Dedifferentiated amniotic fluid mesenchymal stem cell (primary cell): ENCODE measurements at regions not wholly inside any gene's neighbourhood (a gene's known extent, or its start where the extent isn't known, plus 50 kb on each side); places are given as distances from the start of the nearest gene placed in this dataset.
"Not testable (repeated sequence)": the region's sequence is repeated elsewhere in the genome, so short reads cannot be mapped to it uniquely, and the experiment has no call there.

ENCODE experiments used
- DNase-seq: peaks from one replicate; pipeline ENCODE4 v3.0.0-alpha.2; 2016; ENCODE audit errors: extremely low spot score

DNA sequence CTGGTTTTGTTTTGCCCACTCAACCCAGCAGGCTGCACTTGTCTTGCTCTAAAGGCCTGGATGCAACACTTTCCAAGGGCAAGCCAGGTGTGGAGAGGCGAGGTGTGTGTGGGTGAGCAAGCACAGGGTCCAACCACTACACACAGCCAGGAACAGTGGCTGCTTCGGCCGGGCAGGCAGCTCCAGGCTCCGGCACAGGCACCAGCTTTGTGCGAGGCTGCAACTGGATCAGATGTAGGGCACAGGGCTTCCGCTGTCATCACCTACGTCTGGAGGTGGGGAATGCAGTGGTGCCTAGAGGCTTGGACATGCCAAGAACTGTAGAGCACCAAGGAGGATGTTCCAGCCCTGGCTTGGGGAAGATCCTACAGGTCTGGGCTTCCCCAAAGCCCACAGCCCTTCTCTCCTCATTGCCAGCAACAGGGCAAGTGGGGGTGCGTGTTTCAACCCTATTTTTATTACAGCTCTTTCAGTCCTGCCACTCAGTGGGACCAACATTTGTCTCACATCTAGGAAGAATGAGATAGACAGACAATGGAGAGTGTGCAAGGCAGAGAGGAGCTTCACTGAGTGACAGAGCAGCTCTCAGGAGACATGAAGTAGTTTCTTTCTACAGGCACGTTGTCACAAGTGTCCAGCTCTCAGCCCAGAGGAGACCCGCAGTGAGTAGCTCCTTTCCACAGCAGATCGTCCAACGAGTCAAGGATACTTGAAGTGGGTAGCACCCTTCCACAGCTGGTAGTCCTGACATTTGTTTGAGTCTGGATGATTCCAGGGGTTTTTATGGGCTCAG, 622.2 kb downstream of the CDH9 start:
- DNase-seq = no peak

- no peak for DNase-seq
Measured at GRCh38 chr5:26390608-26391007, 647.8 kb downstream of the CDH9 start.

DNA sequence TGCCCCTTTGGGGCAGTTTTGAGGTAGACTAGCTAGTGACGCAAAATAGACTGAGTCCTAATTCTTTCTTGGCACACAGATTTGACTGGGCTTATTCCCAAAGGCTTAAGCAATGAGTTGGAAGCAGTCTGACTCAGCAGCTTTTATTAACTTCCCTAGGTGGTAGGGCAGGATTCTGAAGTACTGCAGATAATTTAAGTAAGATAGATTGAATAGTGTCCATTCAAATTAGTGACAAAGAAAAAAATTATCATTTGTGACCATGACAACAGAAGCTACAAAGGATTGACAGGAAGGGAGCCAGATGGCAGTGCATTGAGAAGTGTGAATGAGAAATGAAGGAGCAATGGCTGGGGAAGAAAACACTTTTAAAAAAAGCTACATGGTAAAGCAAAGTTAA, 649.4 kb downstream of the CDH9 start:
- no peak for DNase-seq

DNA sequence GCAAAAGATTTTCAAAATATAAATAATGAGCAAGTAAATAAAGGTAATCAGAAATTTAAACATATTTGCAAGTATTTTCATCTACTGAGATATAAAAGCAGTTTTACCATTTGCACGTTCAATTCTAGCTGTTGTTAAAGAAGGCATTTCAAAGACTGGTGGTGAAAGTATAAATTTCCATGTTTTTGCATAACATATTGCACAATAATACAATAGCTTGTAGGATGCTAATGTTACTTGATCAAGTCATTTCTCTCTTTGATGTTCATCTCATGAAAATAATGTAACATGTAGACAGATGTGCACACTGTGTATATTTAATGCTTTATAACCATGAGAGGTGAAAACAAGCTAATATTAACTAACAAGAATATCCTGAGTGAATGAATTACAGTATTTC, 651.9 kb downstream of the CDH9 start:
- no peak for DNase-seq

- DNase-seq = not testable (repeated sequence)
Measured at GRCh38 chr5:26364624-26365023, 673.8 kb downstream of the CDH9 start.

DNA sequence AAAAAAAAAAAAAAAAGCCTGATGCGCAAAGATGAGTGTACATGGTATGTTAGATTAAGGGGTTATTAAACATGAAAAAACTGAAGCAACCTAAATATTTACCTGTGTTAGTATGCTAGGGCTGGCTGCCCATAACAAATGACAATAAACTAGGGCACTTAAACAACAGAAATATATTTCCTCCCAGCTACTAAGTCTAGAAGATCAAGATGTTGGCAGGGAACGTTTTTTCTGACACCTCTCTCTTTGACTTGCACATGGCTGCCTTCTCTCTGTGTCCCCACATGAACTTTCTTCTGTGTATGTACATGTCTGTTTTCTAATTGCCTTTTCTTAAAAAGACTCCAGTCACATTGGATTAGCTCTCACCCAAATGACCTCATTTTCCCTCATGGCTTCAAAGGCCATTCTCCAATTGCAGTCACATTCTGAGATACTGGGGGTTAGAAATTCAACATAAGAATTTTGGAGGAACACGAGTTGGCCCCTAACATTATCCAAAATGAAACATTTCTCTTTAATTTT, 694.5 kb downstream of the CDH9 start:
- no peak for DNase-seq

DNA sequence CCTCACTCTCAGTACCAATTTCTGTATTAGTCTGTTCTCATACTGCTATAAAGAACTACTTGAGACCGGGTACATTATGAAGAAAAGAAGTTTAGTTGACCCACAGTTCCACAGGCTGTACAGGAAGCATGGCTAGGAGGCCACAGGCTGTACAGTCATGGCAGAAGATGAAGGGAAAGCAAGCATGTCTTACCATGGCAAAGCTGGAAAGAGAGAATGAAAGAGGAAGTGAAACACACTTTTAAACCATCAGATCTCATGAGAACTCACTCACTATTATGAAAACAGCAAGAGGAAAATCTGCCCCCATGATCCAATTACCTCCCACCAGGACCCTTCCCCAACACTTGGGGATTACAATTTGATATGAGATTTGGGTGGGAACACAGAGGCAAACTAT, 698.8 kb downstream of the CDH9 start:
- DNase-seq = no peak

- DNase-seq = no peak
Measured at GRCh38 chr5:26329562-26330189, 708.7 kb downstream of the CDH9 start.

- no peak for DNase-seq
Measured at GRCh38 chr5:26326153-26326759, 712.1 kb downstream of the CDH9 start.

- not testable (repeated sequence) for DNase-seq
Measured at GRCh38 chr5:26325432-26325831, 713.0 kb downstream of the CDH9 start.

- not testable (repeated sequence) for DNase-seq
Measured at GRCh38 chr5:26324273-26324895, 714.0 kb downstream of the CDH9 start.

GRCh38 chr5:26323794-26324193, 714.6 kb downstream of the CDH9 start:
- DNase-seq = no peak

GRCh38 chr5:26321278-26321677, 717.1 kb downstream of the CDH9 start:
- DNase-seq = no peak

GRCh38 chr5:26310415-26310814, 728.0 kb downstream of the CDH9 start:
- no peak for DNase-seq

- DNase-seq = no peak
Measured at GRCh38 chr5:26295541-26295940, 742.8 kb downstream of the CDH9 start.

DNA sequence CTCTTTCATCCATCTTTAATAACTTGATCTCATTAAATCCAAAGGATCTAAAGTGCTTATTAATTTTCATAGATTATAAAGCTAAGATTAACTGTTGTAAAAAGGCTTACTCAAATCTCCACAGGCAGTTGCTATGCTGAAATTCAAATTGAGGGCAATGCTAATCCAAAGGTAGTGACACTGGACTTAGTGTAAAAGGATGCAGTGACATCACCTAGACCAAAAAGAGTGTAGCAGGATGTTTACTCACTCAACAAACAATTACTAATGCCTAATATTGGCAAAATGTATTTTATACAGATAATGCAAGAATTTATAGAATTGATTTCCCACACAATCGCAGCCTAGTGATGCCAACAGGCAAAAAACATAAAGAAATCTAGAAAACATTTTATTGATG, 756.2 kb downstream of the CDH9 start:
- DNase-seq = no peak

DNA sequence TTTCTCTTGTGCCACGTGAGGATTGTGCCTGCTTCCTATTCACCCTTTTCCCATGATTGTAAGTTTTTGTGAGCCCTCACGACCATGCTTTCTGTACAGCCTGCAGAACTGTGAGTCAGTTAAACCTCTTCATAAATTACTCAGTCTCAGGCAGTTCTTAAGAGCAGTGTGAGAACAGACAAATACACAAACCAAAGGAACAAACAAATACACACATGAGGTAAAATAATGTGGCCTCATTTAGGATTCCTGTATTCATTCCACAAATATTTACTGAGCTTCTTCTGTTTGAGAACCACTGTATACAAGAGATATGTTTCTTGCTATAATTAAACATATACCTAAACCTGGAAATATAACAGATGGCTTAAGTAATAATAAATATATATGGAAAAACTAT, 760.3 kb downstream of the CDH9 start:
- no peak for DNase-seq

- no peak for DNase-seq
Measured at GRCh38 chr5:26259081-26259480, 779.3 kb downstream of the CDH9 start.

GRCh38 chr5:26245321-26245720, 793.1 kb downstream of the CDH9 start:
- DNase-seq = no peak

- no peak for DNase-seq
Measured at GRCh38 chr5:26239588-26239987, 798.8 kb downstream of the CDH9 start.

DNA sequence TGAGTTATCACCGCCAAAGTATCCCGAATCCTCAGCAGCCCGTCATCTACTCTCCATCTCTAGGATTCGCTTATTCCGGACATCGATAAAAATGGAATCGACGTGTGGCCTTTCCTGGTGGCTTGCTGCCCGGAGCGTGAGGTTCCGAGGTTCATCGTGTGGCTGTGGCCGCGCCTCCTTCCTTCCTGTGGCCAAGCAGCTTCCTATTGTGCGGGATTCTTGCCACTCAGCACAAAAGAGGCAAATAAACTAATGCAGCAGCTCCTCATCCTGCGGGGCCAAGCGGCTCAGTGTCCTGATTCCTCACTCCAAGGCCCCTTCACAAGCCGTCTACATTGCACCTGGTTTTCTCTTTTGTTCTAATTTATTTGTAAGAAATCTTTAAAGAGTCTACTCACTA, 800.9 kb downstream of the CDH9 start:
- DNase-seq = no peak

- no peak for DNase-seq
Measured at GRCh38 chr5:26236936-26237335, 801.5 kb downstream of the CDH9 start.
